ENCODE measurements at regions not wholly inside any gene's neighbourhood (a gene's known extent, or its start where the extent isn't known, plus 50 kb on each side); places are given as distances from the start of the nearest gene placed in this dataset.
"Not testable (repeated sequence)": the region's sequence is repeated elsewhere in the genome, so short reads cannot be mapped to it uniquely, and the experiment has no call there.

DNA sequence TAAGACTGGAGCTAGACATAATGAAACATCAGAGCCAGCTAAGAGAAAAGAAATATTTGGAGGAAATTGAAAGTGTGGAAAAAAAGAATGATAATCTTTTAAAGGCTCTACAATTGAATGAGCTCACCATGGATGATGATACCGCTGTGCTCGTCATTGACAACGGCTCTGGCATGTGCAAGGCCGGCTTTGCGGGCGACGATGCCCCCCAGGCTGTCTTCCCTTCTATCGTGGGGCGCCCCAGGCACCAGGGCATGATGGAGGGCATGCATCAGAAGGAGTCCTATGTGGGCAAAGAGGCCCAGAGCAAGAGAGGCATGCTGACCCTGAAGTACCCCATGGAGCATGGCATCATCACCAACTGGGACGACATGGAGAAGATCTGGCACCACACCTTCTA, 98.3 kb downstream of the CCDC74A start:
- not testable (repeated sequence) for DNase-seq (ENCODE audit: low read depth); H3K4me3 ChIP-seq (ENCODE audit: low read length)

DNA sequence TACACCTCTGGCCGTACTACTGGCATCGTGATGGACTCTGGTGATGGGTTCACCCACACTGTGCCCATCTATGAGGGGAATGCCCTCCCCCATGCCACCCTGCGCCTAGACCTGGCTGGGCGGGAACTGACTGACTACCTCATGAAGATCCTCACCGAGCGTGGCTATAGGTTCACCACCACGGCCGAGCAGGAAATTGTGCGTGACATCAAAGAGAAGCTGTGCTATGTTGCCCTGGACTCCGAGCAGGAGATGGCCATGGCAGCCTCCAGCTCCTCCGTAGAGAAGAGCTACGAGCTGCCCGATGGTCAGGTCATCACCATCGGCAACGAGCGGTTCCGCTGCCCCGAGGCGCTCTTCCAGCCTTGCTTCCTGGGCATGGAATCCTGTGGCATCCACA, 98.9 kb downstream of the CCDC74A start:
- not testable (repeated sequence) for DNase-seq (ENCODE audit: low read depth); H3K4me3 ChIP-seq (ENCODE audit: low read length)

GRCh38 chr2:131627777-131628176, 100.1 kb downstream of the CCDC74A start:
- not testable (repeated sequence) for DNase-seq (ENCODE audit: low read depth); H3K4me3 ChIP-seq (ENCODE audit: low read length)

GRCh38 chr2:131631648-131632047, 104.0 kb downstream of the CCDC74A start:
- not testable (repeated sequence) for DNase-seq (ENCODE audit: low read depth); H3K4me3 ChIP-seq (ENCODE audit: low read length)

DNA sequence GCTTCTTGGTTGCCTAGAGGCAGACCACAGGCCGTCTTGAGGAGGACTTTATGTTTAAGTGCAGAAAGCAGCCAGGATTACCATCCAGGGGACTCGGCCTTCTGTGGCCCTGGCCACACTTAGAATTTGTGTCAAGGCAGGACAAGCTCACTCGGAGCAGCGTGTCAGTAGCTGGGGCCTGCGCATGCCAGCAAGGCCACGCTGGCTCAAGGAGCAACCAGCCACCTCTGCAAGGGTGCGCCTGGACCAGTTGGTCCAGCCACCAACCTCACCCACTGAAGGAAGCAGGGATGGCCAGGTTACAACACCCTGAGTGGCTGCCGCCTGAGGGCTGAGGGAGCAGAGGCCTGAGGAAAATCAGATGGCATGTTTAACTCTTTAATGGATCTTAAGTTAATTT, 105.7 kb downstream of the CCDC74A start:
- DNase-seq (ENCODE audit: low read depth); H3K4me3 ChIP-seq (ENCODE audit: low read length): not testable (repeated sequence)

GRCh38 chr2:131633827-131634695, 106.4 kb downstream of the CCDC74A start:
- H3K4me3 ChIP-seq (ENCODE audit: low read length); DNase-seq (ENCODE audit: low read depth): not testable (repeated sequence)

- TF ChIP-seq, protein P1, sequence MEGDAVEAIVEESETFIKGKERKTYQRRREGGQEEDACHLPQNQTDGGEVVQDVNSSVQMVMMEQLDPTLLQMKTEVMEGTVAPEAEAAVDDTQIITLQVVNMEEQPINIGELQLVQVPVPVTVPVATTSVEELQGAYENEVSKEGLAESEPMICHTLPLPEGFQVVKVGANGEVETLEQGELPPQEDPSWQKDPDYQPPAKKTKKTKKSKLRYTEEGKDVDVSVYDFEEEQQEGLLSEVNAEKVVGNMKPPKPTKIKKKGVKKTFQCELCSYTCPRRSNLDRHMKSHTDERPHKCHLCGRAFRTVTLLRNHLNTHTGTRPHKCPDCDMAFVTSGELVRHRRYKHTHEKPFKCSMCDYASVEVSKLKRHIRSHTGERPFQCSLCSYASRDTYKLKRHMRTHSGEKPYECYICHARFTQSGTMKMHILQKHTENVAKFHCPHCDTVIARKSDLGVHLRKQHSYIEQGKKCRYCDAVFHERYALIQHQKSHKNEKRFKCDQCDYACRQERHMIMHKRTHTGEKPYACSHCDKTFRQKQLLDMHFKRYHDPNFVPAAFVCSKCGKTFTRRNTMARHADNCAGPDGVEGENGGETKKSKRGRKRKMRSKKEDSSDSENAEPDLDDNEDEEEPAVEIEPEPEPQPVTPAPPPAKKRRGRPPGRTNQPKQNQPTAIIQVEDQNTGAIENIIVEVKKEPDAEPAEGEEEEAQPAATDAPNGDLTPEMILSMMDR (conservative IDR thresholded peaks at IDR 0.05; ENCODE audit: low read length): no peak
- DNase-seq (ENCODE audit: low read depth): no peak
- no peak overlapping the region for H3K4me3 ChIP-seq (ENCODE audit: low read length)
These were observed 107.9 kb downstream of the CCDC74A start for GRCh38 chr2:131635611-131636010.

- H3K4me3 ChIP-seq (ENCODE audit: low read length): not testable (repeated sequence)
These were observed 109.1 kb downstream of the CCDC74A start for GRCh38 chr2:131636704-131637308.

DNA sequence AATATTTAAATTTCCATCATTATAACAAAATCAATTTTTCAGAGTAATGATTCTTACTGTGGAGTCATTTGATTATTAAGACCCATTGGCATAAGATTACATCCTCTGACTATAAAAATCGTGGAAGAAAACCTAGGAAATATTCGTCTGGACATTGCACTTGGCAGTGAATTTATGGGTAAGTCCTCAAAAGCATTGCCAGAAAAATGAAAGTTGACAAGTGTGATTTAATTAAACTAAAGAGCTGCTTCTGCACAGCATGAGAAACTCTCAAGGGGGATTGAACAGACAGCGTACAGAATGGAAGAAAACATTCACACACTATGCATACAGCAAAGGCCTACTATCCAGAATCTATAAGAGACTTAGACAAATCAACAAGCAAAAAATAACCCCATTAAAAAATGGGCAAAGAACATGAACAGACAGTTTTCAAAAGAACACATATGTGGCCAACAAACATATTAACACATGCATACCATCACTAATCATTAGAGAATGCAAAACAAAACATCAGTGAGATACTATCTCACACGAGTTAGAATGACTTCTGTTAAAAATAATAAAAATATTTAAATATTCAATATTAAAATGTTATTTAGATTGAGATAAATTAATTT, 111.4 kb downstream of the CCDC74A start:
- not testable (repeated sequence) for DNase-seq (ENCODE audit: low read depth); H3K4me3 ChIP-seq (ENCODE audit: low read length)

More at GRCh38 chr2:131636704-131637308, 109.1 kb downstream of the CCDC74A start:
- not testable (repeated sequence) for DNase-seq (ENCODE audit: low read depth)

DNA sequence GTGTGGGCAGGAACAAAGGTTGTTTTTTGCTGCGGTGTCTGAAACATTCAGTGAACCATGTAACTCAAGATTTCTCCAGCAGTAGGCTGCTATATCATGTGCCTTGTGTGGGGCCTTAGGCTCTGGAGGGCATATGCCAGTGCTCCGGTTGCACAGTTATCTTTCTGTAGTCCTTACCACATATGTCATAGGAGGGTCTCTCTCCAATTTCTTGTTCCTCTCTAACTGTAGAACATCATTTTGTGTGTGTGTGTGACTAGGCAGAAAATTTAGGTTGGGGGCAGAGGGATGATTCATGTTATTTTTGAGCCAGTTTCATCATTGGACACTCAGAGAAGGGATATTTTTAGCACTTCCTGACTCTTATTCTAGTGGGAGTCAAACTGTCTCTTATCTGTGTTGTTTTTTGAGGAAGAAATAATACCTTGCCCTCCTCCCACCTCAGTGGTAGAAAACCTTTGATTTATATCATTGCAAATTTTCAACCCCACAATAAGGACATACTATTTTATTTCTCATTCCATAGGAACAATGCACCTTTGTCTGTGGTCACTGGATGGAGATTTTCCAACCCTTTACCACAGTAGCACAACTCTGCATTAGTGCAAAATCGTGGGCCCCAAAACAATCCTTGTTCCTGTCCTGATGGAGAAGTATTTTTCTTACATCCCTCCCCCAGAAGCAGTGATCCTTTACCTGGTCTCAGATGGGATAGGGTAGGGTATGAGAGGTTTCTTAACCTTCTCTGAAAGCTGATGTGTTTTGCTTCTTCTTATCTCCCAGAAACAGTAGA, 113.9 kb downstream of the CCDC74A start:
- TF ChIP-seq, protein P1 (conservative IDR thresholded peaks at IDR 0.05; ENCODE audit: low read length): no peak
- DNase-seq (ENCODE audit: low read depth): peak; percentile 25
- H3K4me3 ChIP-seq (ENCODE audit: low read length): no peak overlapping the region

DNA sequence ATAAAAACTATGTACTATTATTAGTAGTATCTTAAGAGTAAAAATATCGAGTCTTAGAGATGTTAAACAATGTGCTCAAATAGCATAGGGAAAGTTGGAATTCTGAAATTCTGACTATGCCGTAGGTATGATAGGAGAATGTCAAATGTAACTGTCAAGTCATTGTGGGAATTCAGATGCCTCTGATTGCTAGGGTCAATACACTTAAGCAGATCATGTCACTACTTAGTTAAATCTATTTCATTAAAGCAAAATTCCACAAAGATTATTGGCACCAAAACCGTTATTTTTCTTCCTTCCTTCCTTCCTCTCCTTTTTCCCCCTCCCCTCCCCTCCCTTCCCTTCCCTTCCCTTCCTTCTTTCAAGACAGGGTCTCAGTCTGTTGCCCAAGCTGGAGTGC, 115.5 kb downstream of the CCDC74A start:
- not testable (repeated sequence) for H3K4me3 ChIP-seq (ENCODE audit: low read length); DNase-seq (ENCODE audit: low read depth)
